Activated CD4-positive, CD25-positive, alpha-beta regulatory T cell (primary cell): ENCODE measurements at regions not wholly inside any gene's neighbourhood (a gene's known extent, or its start where the extent isn't known, plus 50 kb on each side); places are given as distances from the start of the nearest gene placed in this dataset.

Experiments
- DNase-seq, 4 experiments: peaks; one replicate each; lab custom pipeline; 2025; lab: John Stamatoyannopoulos, UW

DNA sequence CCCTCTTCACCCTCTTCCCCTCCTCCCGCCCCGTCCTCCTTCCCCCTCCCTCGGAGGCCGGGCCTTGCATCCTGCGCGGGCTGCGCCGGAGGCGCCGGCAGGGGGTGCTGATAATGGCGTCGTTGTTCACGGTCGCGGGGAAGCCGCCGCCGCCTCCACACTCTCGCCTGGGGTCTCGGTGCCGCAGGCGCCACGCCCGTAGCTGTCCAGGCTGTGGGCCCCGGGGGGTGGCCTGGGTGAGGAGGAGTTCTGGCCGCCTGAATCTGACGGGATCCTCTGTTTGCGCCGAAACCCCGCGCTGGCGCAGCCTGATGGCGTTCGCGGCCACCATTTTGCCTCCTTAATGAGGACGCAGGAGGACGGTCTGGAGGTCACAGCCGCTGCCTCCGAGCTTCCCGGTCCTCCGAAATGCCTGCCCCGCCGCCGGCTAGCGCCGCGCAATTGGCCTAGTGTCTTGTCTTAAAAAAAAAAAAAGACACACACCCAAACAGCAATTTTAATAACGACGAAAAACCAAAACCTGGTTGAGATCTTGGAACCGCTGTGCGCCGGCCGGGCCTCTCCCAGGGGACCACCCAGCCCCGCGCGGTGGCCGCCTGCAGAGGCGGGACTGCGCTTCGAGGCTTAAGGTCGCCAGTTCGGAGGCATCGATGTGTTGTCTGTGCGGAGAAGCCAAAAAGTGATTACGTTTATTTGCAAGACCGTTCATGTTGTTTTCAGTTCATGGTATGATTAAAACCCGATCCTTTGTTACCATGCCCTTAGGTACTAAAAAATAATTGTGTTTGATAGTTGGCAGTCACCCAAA lies 106.6 kb upstream of the HNRNPU start:
- peak; percentile 89 to 94 (median 94) for DNase-seq

DNA sequence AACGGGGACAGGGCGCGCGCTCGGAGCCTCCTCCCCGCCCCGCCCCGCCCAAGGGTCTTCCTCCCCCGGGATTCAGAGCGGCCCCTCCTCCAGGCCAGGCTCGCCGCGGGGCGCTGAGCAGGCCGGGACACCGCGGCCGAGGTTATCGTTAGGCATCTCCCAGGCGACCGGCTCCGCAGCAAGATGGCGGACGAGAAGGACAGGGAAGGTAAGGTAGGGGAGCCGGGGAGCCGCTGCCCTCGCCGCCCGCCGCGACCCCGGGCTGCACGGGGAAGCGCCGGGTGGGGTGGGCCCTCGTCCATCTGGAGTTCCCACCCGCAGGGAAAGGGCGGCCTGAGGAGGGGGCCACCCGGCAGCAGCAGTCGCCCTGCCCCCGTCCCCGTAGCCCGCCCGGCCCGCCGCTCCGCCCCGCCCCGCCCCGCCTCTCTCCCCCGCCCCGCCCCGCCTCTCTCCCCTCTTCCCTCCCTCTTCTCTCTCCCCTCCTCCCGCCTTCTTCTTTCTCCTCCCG lies 105.9 kb upstream of the HNRNPU start:
- peak in 3 of 4 experiments; percentile 65 to 73 (median 70) for DNase-seq

DNA sequence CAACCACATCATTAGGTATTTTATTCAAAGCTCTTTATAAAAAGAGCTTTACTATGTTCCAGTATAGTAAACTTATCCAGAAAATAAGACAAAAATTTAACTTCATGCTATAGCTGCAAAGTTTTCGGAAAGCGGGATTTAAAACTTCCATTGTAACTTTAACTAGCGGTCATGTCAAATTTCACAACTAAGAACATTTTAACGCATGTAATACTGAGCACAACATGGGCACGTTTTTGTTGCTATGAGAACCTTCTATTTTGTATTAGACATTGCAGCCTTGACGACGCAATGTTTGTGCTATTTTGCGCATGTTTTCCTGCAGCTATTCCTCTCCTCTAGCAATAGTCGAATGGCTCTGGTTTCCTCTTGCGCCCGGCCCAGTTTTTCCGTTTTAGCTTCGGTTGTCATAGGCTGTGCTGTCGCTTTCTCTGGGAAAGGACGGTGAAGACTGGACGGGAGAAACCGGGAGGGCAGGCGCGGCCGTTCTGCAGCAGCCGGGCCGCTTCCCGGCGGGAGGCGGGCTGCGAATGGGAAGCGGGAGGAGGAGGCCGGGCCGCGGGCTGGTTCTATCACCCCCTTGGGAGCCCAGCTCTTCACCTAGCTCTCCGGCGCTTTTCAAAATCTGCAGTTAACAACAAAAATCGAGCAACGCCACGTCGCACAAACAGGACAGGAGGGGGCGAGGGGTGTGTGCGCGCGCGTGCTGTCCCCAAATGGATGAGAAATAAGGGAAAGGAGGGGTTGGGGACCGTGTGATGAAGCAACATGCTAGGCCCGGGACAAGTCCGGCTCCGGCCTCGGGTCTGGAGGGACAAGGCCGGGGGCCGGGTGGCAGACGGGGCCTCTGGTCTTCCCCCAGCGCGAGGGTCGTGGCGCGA lies 105.3 kb upstream of the HNRNPU start:
- DNase-seq: peak; percentile 51 to 56 (median 53)

DNA sequence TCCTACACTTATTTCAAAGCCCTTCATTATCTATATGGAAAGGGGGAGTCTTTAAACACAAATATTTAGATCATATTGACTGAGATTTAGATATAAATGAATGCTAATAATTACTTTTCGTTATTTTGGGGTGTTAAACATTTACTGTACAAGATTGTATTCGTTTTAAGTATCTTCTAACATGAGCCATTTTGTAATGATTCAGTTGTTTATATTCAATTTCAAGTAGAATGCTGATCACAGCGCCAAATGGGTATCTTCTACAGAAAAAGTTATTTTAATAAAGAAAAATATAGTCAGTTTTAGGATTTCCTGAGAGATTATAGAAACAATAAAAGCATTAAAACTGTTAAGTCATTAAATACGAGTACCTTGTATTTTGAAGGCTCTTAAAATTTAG lies 104.5 kb upstream of the HNRNPU start:
- DNase-seq: no peak

DNA sequence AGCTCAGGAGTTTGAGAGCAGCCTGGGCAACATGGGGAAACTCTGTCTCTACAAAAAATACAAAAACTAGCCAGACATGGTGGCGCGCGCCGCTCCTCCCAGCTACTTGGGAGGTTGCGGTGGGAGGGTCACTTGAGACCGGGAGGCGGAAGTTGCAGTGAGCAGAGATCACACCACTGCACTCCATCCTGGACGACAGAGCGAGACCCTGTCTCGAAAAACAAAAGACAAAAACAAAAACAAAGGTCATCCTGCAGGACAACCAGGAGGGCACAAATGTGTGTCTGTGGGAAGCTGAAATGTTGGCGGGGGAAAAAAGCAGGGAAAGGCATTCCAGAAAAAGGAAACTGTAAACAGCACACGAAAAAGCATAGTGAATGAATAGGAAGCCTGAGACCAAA lies 104.1 kb upstream of the HNRNPU start:
- DNase-seq: no peak

DNA sequence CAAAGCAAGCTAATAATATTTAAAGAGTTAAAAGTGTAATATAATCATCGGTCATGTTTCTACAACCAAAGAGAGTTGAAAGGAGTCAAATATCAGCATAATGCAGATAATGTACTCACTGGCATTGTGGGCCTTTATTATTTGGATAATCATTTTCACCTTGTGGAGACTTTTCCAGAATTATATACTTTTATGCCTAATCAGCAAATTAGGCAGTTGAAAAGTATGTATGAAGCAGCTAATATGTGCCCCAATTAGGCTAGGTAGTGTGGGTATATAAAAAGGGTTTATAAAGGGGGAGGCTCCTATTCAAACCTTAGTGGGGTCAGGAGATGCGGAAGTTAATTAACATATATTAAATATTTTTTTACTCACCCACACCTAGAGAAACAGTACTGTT lies 102.8 kb upstream of the HNRNPU start:
- DNase-seq: no peak

DNA sequence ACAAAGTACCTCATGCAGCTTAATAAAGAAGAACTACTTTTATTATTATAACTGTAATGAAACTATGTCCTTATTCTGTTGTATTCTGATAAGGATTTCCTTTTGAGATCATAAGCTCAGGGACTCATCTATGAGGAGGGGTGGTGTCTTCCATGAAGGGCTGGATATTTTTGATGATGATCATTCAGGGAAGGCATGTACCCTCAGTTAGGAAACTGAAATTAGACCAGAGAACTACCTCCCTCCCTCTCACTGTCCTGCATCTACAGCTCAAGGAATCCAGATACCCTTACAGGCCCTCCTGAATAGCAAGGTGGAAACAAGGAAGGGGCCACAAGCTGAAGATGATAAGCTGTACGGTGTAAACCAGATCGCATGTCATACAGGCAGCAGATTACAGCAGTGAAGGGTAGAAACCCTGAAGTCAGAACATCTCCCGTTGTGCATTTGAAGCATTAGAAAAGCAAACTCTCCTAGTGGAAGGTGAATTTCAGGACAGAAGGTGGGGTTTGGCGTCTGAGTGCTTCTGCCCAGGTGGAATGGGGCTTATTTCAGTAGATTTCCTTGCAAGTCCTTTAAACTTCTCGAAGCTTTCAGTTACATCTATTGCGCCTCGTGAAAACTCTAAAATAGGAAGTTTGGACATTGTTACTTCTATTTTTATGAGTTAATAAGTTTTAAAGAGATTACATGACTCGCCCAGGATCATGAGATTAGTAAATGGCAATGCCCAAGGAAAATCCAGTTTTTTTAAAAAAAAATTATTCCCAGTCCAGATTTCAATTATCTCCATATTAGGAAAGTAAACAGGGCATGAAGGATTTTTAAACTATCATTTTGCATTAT lies 101.1 kb upstream of the HNRNPU start:
- DNase-seq: no peak

DNA sequence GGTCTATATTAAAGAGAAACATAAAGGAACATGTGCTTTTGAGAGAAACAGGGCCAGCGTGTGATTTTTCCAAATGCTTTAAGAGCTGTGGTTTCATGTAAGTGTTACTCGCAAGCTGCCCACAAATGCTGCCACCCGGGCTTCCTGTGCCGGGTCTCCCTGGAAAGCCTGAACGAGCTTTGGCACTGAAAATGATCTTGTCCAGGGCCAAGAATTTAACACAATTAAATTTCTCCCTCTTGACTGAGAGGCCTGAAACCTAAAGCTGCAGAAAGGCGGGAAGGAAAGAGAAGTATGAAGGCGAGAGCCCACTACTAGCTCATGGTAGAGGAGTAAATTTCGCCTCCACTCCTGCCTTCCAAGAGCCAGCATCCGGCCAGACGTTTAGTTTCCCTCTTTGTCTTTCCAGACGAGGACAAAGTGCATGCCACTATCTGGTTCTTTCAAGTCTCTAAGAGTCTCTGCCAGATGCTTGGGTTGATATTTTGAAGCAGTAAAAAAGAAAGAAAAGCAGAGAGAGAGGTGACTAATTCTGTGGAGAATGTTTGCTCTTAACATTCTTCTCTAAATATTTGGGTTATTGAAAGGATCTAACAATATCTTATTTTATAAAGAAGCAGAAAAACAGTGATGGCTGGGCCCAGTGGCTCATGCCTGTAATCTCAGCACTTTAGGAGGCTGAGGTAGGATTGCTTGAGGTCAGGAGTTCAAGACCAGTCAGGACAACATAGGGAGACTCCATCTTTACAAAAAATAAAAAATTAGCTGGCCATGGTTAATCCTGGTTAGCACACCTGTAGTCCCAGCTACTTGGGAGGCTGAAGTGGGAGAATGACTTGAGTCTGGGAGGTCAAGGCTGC lies 100.0 kb upstream of the HNRNPU start:
- no peak for DNase-seq

DNA sequence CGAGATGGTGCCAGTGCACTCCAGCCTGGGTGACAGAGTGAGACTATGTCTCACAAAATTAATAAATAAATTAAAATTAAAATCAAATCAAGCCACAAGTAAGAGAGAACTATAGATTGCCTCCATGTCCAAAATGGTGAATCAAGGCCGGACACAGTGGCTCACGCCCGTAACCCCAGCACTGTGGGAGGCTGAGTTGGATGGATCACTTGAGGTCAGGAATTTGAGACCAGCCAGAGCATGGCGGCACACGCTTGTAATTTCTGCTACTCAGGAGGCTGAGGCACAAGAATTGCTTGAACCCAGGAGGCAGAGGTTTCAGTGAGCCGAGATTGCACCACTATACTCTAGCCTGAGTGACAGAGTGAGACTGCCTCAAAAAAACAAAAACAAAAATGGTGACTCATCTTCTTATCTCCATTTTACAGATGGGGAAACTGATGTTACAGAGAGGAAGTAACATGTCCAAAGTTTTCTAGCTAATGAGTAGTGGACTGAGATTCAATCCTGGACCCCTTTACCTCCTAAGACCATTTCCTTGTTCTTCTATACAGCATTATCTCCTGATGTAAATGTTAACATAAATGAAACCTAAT lies 99.0 kb upstream of the HNRNPU start:
- no peak for DNase-seq

DNA sequence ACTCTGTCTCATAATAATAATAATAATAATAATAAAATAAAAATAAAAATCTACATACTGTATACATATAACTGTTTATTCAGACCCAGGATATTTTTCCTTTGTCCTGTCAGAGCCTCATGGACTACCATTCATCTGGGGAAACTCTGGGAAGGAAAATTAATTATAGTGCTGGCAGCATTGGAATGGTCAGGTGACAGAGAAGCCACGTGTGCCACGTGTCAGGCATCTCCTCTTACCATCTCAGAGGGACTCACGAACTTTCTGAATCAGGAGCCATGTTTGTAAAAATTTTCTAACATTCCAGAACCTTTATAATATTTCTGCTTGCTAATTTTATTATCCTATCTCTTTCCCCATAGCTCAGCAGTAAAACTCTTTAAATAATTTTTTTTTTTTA lies 97.8 kb upstream of the HNRNPU start:
- no peak for DNase-seq

DNA sequence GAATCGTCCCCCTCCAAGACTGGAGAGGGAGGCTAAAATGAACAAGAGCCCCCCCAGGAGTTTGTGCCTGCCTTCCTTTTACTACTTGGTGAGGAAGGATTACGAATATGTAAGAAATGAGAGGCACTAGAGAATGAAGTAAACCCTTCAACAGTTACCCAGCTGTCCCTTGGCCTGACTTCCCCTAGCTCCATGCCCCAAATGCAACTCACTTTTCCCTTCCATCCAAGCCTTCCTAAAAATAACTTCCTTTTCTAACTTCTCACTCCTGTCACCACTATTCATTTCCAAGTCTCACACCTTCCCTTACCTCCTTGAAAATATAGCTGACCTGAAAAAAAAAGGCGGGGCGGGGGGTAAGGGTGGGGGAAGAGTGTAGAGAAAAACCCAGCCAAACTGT lies 96.6 kb upstream of the HNRNPU start:
- no peak for DNase-seq

DNA sequence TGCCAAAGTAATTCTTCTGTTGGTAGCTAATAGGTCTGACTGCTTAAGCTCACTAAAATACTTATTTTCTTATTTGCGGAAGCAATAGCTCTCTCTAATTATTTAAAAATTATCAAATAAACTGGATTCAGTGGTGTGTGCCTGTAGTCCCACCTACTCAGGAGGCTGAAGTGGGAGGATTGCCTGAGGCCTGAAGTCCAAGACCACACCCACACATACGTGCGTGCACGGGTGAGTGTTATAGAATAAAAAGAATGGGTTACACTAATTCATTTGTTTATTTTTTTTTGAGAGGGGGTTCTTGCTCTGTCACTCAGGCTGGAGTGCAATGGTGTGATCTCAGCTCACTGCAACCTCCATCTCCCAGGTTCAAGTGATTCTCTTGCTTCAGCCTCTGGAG lies 94.2 kb upstream of the HNRNPU start:
- DNase-seq: no peak

DNA sequence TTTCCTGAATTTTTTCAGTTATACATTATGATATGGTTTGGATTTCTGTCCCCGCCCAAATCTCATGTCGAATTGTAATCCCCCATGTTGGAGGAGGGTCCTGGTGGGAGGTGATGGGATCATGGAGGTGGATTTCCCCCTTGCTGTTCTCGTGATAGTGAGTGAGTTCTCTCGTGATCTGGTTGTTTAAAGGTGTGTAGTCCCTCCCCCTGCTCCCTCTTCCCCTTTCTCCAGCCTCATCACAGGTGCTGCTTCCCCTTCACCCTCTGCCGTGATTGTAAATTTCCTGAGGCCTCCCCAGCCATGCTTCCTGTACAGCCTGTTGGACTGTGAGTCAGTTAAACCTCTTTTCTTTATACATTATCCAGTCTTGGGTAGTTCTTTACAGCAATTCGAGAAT lies 93.2 kb upstream of the HNRNPU start:
- no peak for DNase-seq

DNA sequence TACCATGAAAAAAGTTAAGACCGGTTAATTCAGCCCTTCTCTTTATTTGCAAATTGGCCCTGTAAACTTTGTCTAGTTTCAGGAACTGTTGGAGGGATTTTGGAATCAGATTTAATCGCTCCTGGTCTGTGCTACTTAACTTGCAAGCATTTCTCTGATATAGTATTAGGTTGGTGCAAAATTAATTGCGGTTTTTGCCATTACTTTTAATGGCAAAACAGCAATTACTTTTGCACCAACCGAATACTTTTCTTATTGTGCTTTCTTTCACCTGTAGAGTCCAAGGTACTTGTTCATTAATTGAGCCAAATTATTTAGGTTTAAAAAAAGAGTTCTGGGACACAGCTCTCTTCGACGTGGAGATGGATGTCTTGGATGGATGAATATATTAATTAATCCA lies 92.8 kb upstream of the HNRNPU start:
- no peak for DNase-seq

DNA sequence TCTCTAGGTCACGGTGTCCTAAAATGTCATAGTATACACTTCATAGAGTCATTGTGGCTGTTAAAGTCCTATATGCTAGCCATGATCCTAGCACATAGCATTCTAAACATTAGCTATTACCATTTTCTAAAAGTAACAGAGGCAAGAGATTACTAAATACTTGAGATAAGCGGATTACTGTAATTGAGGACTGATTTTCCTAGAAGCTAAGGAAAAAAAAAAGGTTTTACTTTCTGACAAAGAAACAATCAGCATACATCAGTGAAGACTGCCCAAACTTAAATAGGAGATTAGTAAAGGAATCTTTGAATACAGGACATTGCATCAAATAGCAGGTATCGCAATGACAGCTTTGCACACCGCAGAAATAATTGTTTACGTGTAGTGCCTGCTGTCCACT lies 91.3 kb upstream of the HNRNPU start:
- DNase-seq: no peak

DNA sequence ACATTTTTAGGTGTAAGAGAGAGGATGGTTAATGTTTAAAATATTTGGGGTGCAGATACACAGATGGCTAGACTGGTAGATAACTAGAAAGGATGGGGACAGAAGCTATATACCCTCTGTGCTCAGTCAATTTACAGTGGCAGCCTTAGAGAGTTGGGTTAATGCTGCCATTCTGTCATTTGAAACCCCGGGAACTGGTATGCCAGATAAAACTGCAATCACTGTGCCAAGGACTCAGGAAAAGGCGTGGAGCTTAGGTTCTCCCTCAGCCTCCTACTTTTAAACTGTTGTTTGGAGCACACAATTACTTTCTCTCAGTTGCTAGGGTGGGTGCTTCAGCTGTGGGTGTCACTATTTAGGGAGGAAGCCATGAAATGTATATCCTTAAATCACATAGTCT lies 90.0 kb upstream of the HNRNPU start:
- no peak for DNase-seq

DNA sequence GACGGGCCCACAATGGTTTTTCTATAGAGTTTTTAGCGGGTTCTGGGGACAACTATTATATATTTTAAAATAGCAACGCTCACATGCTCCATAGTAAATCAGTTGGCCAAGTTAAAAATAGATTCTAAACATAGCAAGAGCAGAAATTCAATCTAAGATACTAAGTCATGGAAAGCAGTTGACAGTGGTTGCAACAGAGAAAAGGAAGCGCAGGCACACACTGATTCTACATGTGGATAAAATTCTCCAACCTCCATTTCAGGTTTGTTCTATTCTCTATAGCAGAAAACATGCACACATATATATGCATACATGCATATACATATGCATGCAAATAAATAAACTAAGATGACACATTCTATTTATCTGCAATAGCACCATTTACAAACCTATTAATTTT lies 89.6 kb upstream of the HNRNPU start:
- no peak for DNase-seq

DNA sequence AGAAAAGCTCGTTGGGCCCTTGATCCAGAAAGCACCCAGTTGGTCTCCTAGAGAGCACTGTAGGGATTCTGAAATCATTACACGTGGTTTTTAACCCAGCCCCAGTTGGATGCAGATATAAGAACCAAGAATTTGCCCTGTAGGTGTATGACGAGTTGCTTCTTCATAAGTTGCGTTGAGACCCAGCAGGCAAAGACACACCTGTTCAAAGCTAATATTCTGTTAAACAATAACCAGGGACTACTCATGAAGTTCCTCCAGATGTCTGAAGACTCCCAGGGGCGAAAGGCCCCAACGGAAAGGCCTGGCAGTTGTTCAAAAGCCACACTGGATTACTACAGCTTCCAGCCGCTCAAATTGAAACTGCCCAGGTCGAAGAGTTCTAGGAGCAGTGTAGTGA lies 88.6 kb upstream of the HNRNPU start:
- no peak for DNase-seq

DNA sequence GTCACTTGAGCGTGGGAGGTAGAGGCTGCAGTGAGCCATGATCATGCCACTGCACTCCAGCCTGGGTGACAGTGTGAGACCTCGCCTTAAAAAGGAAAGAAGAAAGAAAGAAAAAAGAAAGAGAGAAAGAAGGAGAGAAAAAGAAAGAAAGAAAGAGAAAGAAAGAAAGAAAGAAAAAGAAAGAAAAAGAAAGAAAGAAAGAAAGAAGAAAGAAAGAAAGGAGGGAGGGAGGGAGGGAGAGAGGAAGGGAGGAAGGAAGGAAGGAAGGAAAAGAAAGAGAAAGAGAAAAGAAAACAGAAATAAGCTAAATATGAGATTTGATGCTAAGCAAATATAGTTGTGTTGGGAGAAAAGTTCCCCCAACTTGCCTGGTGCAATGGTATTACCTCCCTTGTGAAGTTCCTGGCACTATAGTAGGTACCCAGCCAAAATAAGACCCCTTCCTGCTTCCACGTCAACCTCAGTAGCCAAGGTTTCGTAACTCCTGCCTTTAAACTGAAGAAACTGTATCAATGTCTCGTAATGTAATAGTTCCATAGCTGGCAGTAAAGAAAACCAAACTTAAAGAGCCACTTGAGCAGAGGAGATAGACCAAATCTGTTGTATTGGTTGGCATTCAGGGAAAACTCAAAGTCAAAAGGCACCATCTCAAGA lies 88.1 kb upstream of the HNRNPU start:
- DNase-seq: no peak

DNA sequence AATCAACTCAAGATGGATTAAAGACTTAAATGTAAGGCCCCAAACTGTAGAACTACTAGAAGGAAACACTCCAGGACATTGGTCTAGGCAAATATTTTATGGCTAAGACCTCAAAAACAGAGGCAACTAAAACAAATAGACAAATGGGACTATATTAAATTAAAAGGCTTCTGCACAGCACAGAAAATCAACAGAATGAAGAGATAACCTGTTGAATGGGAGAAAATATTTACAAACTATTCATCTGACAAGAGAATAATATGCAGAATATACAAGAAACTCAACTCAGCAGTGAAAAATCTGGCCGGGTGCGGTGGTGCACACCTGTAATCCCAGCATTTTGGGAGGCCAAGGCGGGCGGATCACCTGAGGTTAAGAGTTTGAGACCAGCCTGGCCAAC lies 84.1 kb upstream of the HNRNPU start:
- no peak for DNase-seq
